GF-D8 (cell line): ENCODE measurements at regions not wholly inside any gene's neighbourhood (a gene's known extent, or its start where the extent isn't known, plus 50 kb on each side); places are given as distances from the start of the nearest gene placed in this dataset.
"Not testable (repeated sequence)": the region's sequence is repeated elsewhere in the genome, so short reads cannot be mapped to it uniquely, and the experiment has no call there.

Experiments
- DNase-seq: peaks from one replicate; lab custom pipeline; 2025; lab: John Stamatoyannopoulos, UW

GRCh38 chr1:100597061-100597741, 59.3 kb downstream of the GPR88 start:
- no peak for DNase-seq

- DNase-seq, result no peak
Measured at GRCh38 chr1:100597784-100598183, 59.8 kb downstream of the GPR88 start.

- DNase-seq, result not testable (repeated sequence)
Measured at GRCh38 chr1:100600377-100600776, 62.4 kb downstream of the GPR88 start.

GRCh38 chr1:100602028-100602427, 64.1 kb downstream of the GPR88 start:
- not testable (repeated sequence) for DNase-seq

- no peak for DNase-seq
Measured at GRCh38 chr1:100604372-100604771, 66.4 kb downstream of the GPR88 start.

- DNase-seq, result no peak
Measured at GRCh38 chr1:100606438-100606837, 68.5 kb downstream of the GPR88 start.

GRCh38 chr1:100607628-100608240, 69.8 kb downstream of the GPR88 start:
- DNase-seq, result no peak

GRCh38 chr1:100609849-100610248, 71.9 kb downstream of the GPR88 start:
- no peak for DNase-seq

- DNase-seq, result no peak
Measured at GRCh38 chr1:100611086-100611485, 73.1 kb downstream of the GPR88 start.

- DNase-seq, result no peak
Measured at GRCh38 chr1:100612540-100612939, 74.6 kb downstream of the GPR88 start.

- DNase-seq, result no peak
Measured at GRCh38 chr1:100613817-100614559, 76.0 kb downstream of the GPR88 start.

GRCh38 chr1:100614570-100614969, 76.6 kb downstream of the GPR88 start:
- DNase-seq, result no peak

- DNase-seq, result no peak
Measured at GRCh38 chr1:100615686-100616085, 77.7 kb downstream of the GPR88 start.

- no peak for DNase-seq
Measured at GRCh38 chr1:100616121-100616621, 78.2 kb downstream of the GPR88 start.

- DNase-seq, result no peak
Measured at GRCh38 chr1:100622037-100622436, 84.1 kb downstream of the GPR88 start.

GRCh38 chr1:100622506-100622905, 84.6 kb downstream of the GPR88 start:
- DNase-seq, result no peak

- DNase-seq, result no peak
Measured at GRCh38 chr1:100622966-100623762, 85.2 kb downstream of the GPR88 start.

- DNase-seq, result no peak
Measured at GRCh38 chr1:100624886-100625610, 87.1 kb downstream of the GPR88 start.

- DNase-seq, result no peak
Measured at GRCh38 chr1:100626397-100626796, 88.5 kb downstream of the GPR88 start.

- no peak for DNase-seq
Measured at GRCh38 chr1:100627054-100627716, 89.2 kb downstream of the GPR88 start.

- DNase-seq, result no peak
Measured at GRCh38 chr1:100627936-100628335, 90.0 kb downstream of the GPR88 start.
